ENCODE measurements at regions not wholly inside any gene's neighbourhood (a gene's known extent, or its start where the extent isn't known, plus 50 kb on each side); places are given as distances from the start of the nearest gene placed in this dataset.
"Not testable (repeated sequence)": the region's sequence is repeated elsewhere in the genome, so short reads cannot be mapped to it uniquely, and the experiment has no call there.

DNA sequence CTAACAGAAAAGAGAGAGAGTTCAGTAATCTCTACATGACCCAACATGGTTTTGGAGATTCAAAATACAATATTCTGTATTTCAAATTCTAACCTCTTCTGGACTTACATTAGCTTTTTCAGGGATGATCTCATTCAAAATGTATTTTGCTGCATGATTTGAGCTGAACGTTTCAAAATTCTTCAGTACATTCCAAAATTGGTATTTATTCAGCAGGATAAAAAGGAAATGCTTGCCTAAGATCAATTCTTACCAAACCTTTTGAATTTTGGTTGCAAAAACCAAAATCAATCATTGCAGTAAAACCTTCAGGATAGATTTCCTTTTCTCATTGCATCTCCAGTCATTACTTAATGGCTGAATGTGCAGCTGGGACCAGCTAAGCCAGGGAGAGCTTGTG lies 1761.3 kb upstream of the SEL1L start:
- H4K20me1 ChIP-seq (ENCODE audit: insufficient read depth, low read length), result no peaks in the 10 kb centered on the region
- no peak for DNase-seq (ENCODE audit: low spot score)
- H3K27ac ChIP-seq (ENCODE audit: low read depth, low read length, poor library complexity, severe bottlenecking), result no peak overlapping the region
- no peaks in the 10 kb centered on the region for H3K79me2 ChIP-seq (ENCODE audit: insufficient read depth, low read depth, low read length)
- intact Hi-C loops (cut with micrococcal nuclease; ENCODE audit: unreplicated experiment), result no loop called here
- no TSS peak for BruUV-seq (replicated peaks)
- no peaks in the 10 kb centered on the region for H3K9me3 ChIP-seq (ENCODE audit: low read length)
- ChIA-PET POLR2A (interaction anchor here (0.6 to 1.3 kb wide), 3 partner anchors 21 to 108 kb away, joined by 3 to 6 read pairs (median 3); no protein-coding TSS in a partner anchor), CTCF (ENCODE audit: unreplicated experiment) (no interaction called here)
- H3K4me1 ChIP-seq (ENCODE audit: insufficient read depth, low read length, poor library complexity, severe bottlenecking), result peaks cover 13% of the 10 kb centered on the region
- no peaks in the 10 kb centered on the region for H3K36me3 ChIP-seq (ENCODE audit: insufficient read depth, low read length)
- no peaks in the 10 kb centered on the region for H3K9me2 ChIP-seq (ENCODE audit: insufficient read depth, low read length)
- H3K4me2 ChIP-seq (ENCODE audit: low read length), result no peak overlapping the region
- TF ChIP-seq EZH2phosphoT487 (IDR thresholded peaks at IDR 0.05; ENCODE audit: borderline replicate concordance, low read depth, low read length), result no peak
- TF ChIP-seq CTCF (conservative IDR thresholded peaks at IDR 0.05; ENCODE audit: low read length), result no peak
- H2AFZ ChIP-seq (ENCODE audit: low read length), result no peak overlapping the region
- no peak overlapping the region for H3K4me3 ChIP-seq (ENCODE audit: low read depth, low read length, poor library complexity, severe bottlenecking)

GRCh38 chr14:83297361-83297760 lies 1763.7 kb upstream of the SEL1L start:
- no TSS peak for BruUV-seq (replicated peaks)
- no peak overlapping the region for H3K4me2 ChIP-seq (ENCODE audit: low read length)
- no peak overlapping the region for H3K4me3 ChIP-seq (ENCODE audit: low read depth, low read length, poor library complexity, severe bottlenecking)
- no peaks in the 10 kb centered on the region for H3K9me2 ChIP-seq (ENCODE audit: insufficient read depth, low read length)
- ChIA-PET POLR2A (interaction anchor here (0.9 to 1.5 kb wide), 4 partner anchors 8 to 167 kb away, joined by 3 to 7 read pairs (median 3); no protein-coding TSS in a partner anchor), CTCF (ENCODE audit: unreplicated experiment) (no interaction called here)
- peaks cover 13% of the 10 kb centered on the region for H3K4me1 ChIP-seq (ENCODE audit: insufficient read depth, low read length, poor library complexity, severe bottlenecking)
- H3K36me3 ChIP-seq (ENCODE audit: insufficient read depth, low read length), result no peaks in the 10 kb centered on the region
- no peak overlapping the region for H2AFZ ChIP-seq (ENCODE audit: low read length)
- no peak for TF ChIP-seq CTCF (conservative IDR thresholded peaks at IDR 0.05; ENCODE audit: low read length)
- no peak for TF ChIP-seq EZH2phosphoT487 (IDR thresholded peaks at IDR 0.05; ENCODE audit: borderline replicate concordance, low read depth, low read length)
- H3K79me2 ChIP-seq (ENCODE audit: insufficient read depth, low read depth, low read length), result no peaks in the 10 kb centered on the region
- no peak overlapping the region for H3K27ac ChIP-seq (ENCODE audit: low read depth, low read length, poor library complexity, severe bottlenecking)
- no peaks in the 10 kb centered on the region for H4K20me1 ChIP-seq (ENCODE audit: insufficient read depth, low read length)
- no peak for DNase-seq (ENCODE audit: low spot score)
- intact Hi-C loops (cut with micrococcal nuclease; ENCODE audit: unreplicated experiment), result no loop called here
- H3K9me3 ChIP-seq (ENCODE audit: low read length), result no peaks in the 10 kb centered on the region

GRCh38 chr14:83298016-83298415 lies 1764.4 kb upstream of the SEL1L start:
- peaks cover 12% of the 10 kb centered on the region for H3K4me1 ChIP-seq (ENCODE audit: insufficient read depth, low read length, poor library complexity, severe bottlenecking)
- H4K20me1 ChIP-seq (ENCODE audit: insufficient read depth, low read length); H3K4me2 ChIP-seq (ENCODE audit: low read length); H3K9me3 ChIP-seq (ENCODE audit: low read length); H3K36me3 ChIP-seq (ENCODE audit: insufficient read depth, low read length); BruUV-seq (replicated peaks); H3K4me3 ChIP-seq (ENCODE audit: low read depth, low read length, poor library complexity, severe bottlenecking); H3K79me2 ChIP-seq (ENCODE audit: insufficient read depth, low read depth, low read length); CTCF ChIA-PET (ENCODE audit: unreplicated experiment); DNase-seq (ENCODE audit: low spot score); H2AFZ ChIP-seq (ENCODE audit: low read length); H3K9me2 ChIP-seq (ENCODE audit: insufficient read depth, low read length); H3K27ac ChIP-seq (ENCODE audit: low read depth, low read length, poor library complexity, severe bottlenecking); intact Hi-C loops (cut with micrococcal nuclease; ENCODE audit: unreplicated experiment): not testable (repeated sequence)
- POLR2A ChIA-PET, result interaction anchor here (1.5 kb wide), 1 partner anchor 15 kb away, joined by 3 read pairs; no protein-coding TSS in a partner anchor

Data from OCI-LY7 (cell line).